HG02852 (cell line): ENCODE measurements at regions not wholly inside any gene's neighbourhood (a gene's known extent, or its start where the extent isn't known, plus 50 kb on each side); places are given as distances from the start of the nearest gene placed in this dataset.

Experiments
- ATAC-seq: cut with Tn5 transposase; IDR thresholded peaks from one replicate; pipeline ENCODE4 v1.9.1; 2021; ENCODE audit warnings: mild to moderate bottlenecking, moderate library complexity; ENCODE audit not compliant: unreplicated experiment

DNA sequence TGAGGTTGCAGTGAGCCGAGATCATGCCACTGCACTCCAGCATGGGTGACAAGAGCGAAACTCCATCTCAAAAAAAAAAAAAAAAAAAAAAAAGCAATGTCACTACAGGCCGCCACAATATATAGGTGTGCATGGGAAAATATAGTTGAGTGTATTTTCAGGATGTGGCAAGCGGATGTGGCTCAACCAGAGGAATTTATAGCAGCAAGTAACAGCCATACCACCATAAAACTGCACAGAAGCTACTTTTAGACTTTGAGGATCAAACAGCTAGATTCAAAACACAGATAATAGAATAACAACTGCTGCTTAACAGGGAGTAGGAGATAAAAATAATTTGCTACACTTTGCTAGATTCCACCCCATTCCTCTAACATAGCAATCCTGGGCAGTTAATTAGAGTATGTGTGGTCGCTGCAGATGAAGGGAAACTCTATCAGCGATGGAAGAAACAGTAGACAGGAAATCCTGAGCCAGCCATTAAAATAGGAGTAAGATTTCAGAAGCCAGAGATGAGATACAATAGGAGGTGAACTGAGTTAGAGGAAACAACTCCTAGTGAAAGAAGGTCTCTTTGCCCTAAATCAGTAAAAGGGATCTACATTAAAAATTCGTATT, 318.7 kb upstream of the STT3B start:
- peak; percentile 74 for ATAC-seq

DNA sequence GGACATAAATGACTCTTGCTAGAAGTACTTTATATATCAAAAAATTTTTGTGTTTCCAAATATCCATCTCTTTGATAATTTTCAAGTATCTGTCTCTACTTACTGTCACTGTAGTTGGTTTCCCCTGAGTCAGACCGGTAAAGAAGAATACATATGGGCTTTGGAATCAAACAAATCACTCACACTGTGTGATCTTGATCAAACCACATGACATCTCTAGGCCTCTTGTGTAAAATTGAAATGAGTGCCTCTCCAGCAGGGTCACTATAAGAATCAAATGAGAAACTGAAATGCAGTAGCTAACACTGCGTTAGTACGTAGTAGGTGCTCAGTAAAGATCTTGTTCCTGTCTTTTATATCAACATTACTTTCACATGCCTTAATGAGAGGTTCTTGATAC, 314.6 kb upstream of the STT3B start:
- no peak for ATAC-seq

DNA sequence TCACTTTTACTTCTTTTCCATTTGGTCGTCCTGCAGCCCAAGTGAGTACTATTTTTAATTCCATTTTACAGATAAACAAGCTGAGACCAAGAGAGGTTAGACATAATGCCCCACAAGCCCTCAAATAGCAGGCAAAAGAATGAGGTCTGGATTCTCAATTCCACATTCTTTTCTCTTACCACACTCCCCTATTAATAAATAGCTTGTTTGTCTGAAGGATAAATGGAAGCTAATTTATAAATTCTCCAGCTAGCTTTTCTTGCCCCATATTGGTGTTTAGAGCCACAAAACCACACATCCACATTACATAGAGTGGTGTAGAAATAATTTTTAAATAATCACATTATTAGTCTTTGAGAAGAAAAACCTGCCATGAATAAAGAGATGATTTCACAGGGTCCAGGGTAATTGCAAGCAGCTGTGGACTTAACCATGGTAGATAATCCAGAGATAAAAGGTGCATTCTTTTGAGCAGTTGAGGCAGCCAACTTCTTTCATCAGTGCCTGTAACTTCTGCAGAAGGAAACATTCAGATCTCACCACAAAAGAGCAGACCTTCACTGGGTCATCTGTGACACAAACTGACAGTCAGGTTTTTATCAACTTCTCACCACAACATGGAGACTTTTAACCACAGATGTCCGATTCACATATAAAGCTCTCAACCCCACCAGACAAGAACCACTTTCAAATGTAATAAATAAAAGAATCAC, 313.4 kb upstream of the STT3B start:
- peak; percentile 76 for ATAC-seq

GRCh38 chr3:31220431-31220830, 312.3 kb upstream of the STT3B start:
- ATAC-seq, result no peak

GRCh38 chr3:31223278-31223677, 309.4 kb upstream of the STT3B start:
- ATAC-seq, result no peak

- no peak for ATAC-seq
Measured at GRCh38 chr3:31224936-31225335, 307.8 kb upstream of the STT3B start.

DNA sequence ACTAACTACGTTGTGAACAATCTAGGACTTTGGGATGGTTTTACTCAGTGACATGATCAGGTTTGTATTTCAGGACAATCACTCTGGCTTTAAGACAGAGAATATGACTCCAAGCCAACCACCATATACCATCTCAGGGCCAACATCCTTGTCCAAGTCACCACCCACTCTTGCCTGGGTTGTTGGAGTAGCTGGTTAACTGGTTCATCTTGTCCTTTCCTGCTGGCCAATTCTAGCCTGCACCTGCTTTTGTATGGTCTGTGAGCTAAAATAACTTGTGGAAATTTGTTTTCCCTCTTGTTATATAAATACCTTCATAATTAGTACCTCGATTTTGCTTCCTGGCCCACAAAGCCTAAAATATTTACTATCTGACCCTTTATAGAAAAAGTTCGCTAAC, 306.8 kb upstream of the STT3B start:
- ATAC-seq, result no peak

- no peak for ATAC-seq
Measured at GRCh38 chr3:31226346-31226745, 306.4 kb upstream of the STT3B start.

DNA sequence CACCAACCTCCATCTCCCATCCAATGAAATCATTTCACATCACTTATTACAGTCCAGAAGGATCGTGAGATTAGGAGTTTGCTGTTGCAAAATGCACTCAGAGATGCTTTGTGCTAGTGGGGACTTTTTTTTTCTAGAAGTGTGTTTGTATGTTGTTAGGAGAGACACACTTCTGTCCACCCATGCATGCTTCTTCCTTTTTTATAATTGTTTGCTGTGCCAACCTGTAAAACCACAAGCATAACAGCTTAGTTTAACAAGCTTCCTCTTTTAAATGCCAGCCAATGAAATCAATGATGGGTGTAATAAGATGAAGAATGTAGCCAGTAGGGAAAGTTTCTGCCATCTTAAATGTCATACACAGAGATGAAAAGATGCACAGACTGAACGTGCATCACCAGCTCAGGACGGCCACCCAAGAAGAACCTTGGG, 305.6 kb upstream of the STT3B start:
- no peak for ATAC-seq

- peak; percentile 41 for ATAC-seq
Measured at GRCh38 chr3:31230425-31231223, 302.1 kb upstream of the STT3B start.

DNA sequence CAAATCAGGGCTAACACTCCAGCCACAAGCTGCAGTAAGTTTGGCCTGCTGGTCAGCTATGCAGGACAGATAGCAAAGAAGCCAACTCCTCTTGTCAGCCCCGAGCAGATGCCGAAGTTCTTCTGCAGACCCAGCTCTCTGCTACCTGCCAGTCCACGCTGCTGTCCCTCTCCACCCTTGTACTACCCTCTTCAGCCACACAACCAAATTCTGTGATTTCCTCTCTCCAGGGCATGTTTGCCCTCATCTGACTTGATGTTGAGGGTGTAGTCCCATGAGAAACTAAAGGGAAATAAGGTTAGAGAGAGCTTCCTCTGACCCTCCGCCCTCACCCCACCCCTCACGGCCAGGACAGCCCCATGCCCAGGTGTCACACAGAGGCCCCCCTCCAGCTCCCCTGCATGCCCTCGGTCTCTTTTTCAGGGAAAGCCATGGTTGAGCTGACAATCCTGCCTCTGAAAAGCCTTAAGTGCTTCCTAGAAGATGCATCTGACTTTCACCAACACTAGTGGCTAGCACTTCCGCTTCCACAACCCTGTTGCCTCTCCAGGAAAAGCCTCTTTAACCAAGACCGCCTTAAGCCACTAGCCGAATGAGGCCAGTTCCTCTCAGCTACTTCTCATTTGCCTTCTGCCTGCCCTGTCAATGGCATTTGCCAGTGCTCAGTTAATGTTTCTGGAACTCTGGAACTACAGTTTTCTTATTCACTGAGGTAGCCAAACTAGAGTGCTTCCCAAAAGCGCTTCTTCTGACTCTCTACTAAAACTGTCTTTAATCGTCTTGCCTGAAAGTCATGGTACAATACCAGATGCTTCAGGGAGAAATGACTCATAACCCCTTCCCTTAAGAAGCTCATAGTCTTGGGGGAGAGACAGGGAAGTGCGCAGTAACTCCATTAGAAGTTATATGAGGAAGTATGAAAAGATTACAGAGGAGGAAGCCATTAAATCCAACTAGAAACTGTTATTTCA, 300.4 kb upstream of the STT3B start:
- ATAC-seq, result peak; percentile 42

DNA sequence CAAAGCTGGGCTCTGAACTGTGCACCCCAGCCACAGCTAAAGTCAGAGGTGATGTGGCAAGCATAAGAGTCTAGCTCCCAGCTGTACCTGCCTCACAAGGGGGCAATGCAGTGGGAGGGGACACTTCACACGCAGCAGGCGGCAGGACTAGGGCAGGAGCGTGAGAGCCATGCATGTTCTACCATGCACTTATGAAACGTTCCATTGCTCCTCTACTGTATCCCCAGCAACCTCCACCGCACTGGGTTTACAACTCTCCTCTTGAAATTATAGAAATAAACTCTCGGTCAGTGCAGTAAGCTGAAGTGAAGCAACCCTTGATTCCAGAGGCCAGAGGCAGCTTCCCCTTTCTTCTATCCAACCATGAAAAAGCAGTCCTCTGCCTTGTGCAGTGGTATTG, 298.6 kb upstream of the STT3B start:
- no peak for ATAC-seq

DNA sequence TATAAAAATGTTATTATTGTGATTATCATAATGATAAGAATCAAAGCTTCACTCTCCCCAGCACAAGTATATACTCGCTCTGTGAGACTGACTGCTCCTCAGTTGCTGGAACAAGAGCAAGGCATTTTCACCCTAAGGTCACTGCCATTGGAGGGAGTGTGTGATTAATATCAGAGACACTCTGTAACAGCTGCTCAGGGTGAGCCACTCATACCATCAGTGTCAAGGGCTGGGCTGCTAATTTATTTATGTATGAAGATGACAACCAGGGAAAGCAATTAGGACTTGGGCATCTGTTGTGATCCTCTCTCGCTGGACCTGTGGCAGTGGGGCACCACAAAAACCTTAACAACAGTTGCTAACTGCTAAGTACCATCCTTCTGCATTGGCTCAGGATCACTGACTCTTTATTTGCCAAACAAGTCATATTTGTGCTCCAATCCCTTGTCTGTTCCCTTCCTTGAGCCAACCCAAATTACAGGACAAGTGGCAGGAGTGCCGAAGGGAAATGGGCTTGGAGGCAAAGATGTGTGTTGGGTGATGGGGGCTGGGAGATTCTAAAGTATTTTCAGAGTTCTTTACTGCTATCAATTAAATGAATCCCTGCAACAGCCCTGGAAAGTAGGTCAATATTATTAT, 297.5 kb upstream of the STT3B start:
- ATAC-seq, result no peak

- no peak for ATAC-seq
Measured at GRCh38 chr3:31237887-31238286, 294.8 kb upstream of the STT3B start.

- no peak for ATAC-seq
Measured at GRCh38 chr3:31240013-31240412, 292.7 kb upstream of the STT3B start.

DNA sequence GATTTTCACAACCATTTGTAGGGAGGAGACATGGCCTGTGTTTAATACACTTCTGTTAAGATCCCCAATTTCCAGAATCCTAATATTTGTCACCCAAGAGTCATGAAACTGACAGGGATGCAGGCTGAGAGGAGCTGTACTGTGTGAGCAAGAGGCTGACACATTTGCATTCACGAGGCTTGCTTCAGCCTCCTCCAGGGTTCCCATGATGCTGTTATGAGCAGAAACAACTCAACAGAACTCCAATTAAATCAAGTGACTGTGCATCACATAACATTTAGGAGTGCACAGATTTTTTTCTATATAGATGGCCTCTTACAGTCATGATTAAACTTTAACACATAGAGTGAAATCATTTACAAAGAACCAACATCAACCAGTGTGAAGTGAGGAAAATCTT, 292.3 kb upstream of the STT3B start:
- ATAC-seq, result peak; percentile 31

GRCh38 chr3:31240874-31241273, 291.9 kb upstream of the STT3B start:
- ATAC-seq, result no peak

DNA sequence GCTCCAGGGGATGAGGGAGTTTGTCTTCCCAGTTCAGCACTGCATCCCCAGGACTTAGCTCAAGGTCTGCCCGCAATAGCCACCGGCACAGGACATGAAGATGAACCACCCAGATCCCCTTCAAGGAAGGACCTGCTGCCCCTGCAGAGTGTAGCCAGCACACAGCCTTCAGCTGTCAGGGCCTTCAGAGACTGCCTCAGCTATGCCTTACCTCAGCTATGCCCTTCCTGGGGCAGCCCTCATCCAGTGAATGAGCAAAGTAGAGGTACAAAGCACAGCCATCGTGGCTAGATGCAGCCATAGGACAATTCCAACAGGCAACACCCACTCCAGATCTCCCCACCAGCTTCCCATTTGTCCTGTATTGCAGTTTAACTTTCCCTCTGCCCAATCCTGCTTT, 291.2 kb upstream of the STT3B start:
- ATAC-seq, result no peak

- peak; percentile 78 for ATAC-seq
Measured at GRCh38 chr3:31242026-31242960, 290.4 kb upstream of the STT3B start.
